ENCODE measurements at regions not wholly inside any gene's neighbourhood (a gene's known extent, or its start where the extent isn't known, plus 50 kb on each side); places are given as distances from the start of the nearest gene placed in this dataset.

DNA sequence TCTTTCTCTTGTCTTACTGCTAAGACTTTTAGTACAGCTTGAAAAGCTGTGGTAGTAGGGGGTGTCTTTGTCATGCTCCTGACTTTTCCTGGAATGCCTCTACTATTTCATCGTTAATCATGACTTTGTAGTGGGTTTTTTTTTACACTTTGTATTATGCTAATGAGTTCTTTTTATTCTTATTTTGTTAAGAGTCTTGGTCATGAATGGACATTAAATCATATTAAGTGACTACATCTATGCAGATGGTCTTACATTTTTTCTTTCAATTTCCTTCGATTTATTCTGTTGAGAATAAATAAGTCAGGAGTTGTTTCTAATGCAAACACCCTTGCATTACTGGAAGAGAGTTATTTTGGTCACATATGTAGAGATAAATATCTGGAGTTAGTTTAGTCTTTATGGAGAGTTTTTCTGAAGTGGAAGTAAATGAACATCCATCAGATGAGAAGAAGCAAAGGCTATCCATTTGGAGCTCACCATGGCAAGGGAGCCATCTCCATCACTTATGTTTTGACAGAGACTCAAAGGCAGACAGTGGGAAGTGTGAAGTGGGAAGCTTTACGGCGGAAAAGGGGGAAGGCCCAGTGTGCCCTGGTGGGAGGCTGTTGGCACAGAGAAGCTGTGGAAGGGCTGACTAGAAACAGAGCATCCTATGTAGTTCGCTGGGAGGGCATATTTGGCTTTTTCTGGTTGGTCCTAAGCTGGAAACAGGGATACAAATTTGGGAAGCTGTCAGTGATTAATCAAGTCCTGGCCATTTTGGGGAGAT, 73.1 kb upstream of the PRR23E start:
- H3K9me3 ChIP-seq (ENCODE audit: low read length) = no peaks in the 10 kb centered on the region
- no peaks in the 10 kb centered on the region for H3K79me2 ChIP-seq (ENCODE audit: insufficient read depth, low read length)
- no peak for DNase-seq (ENCODE audit: low spot score)
- in situ Hi-C loops (cut with HindIII; ENCODE audit: extremely low pct_ligation_motif_present, low pct_unique_long_range_greater_than_20kb) = no loop called here
- H3K27me3 ChIP-seq (ENCODE audit: control insufficient read depth in 1 of 2, insufficient read depth in 2 of 2, low read length in 2 of 2) = peaks cover 3 to 40% of the 10 kb centered on the region in 2 experiments; a peak in 3 of 5 replicates
- no peak overlapping the region for H3K4me3 ChIP-seq (replicated peaks in 1 of 3; ENCODE audit: insufficient read depth in 1 of 3, low read depth in 2 of 3, low read length in 3 of 3)
- H3K4me1 ChIP-seq (ENCODE audit: insufficient read depth, low read length) = peaks cover 19% of the 10 kb centered on the region
- H3K9ac ChIP-seq (ENCODE audit: insufficient read depth, low read depth, low read length) = no peak overlapping the region
- no peak overlapping the region for H3K4me2 ChIP-seq (ENCODE audit: low read depth, low read length)
- no peak for ATAC-seq
- H3K36me3 ChIP-seq (replicated peaks in 1 of 2; ENCODE audit: control insufficient read depth in 1 of 2, insufficient read depth in 2 of 2, low read length in 2 of 2) = no peaks in the 10 kb centered on the region
- intact Hi-C loops (cut with micrococcal nuclease; ENCODE audit: unreplicated experiment) = no loop called here
- WGBS (ENCODE audit: low lambda C conversion rate) = 15% methylated on average over 5 of the region's 5 CpGs
- no peak overlapping the region for H3K27ac ChIP-seq (ENCODE audit: extremely low read length, insufficient read depth, low read length)
- ChIA-PET POLR2A (no interaction called here), CTCF (ENCODE audit: low intra/inter-chr PET ratio, low total read pairs) (no interaction called here)
- no peaks in the 10 kb centered on the region for H4K20me1 ChIP-seq (ENCODE audit: insufficient read depth, low read length)
- FAIRE-seq = no peak
- H2AFZ ChIP-seq (ENCODE audit: low read length) = no peak overlapping the region
- no TSS peak for BruUV-seq (replicated peaks)
- TF ChIP-seq SAFB2 (CRISPR knock-in tag; IDR thresholded peaks at IDR 0.05; ENCODE audit: borderline replicate concordance, low read depth) = no peak
- no peak for TF ChIP-seq ZNF879 (CRISPR knock-in tag; IDR thresholded peaks at IDR 0.05)
- no peak for TF ChIP-seq SCMH1 (CRISPR knock-in tag; IDR thresholded peaks at IDR 0.05; ENCODE audit: borderline replicate concordance)
- no peak for TF ChIP-seq PCBP2 (optimal IDR thresholded peaks at IDR 0.05; ENCODE audit: low read depth, low read length, poor library complexity, severe bottlenecking)
- TF ChIP-seq, protein P1, sequence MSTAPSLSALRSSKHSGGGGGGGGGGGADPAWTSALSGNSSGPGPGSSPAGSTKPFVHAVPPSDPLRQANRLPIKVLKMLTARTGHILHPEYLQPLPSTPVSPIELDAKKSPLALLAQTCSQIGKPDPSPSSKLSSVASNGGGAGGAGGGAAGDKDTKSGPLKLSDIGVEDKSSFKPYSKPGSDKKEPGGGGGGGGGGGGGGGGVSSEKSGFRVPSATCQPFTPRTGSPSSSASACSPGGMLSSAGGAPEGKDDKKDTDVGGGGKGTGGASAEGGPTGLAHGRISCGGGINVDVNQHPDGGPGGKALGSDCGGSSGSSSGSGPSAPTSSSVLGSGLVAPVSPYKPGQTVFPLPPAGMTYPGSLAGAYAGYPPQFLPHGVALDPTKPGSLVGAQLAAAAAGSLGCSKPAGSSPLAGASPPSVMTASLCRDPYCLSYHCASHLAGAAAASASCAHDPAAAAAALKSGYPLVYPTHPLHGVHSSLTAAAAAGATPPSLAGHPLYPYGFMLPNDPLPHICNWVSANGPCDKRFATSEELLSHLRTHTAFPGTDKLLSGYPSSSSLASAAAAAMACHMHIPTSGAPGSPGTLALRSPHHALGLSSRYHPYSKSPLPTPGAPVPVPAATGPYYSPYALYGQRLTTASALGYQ (CRISPR knock-in tag; IDR thresholded peaks at IDR 0.05) = no peak
- TF ChIP-seq, protein P2, sequence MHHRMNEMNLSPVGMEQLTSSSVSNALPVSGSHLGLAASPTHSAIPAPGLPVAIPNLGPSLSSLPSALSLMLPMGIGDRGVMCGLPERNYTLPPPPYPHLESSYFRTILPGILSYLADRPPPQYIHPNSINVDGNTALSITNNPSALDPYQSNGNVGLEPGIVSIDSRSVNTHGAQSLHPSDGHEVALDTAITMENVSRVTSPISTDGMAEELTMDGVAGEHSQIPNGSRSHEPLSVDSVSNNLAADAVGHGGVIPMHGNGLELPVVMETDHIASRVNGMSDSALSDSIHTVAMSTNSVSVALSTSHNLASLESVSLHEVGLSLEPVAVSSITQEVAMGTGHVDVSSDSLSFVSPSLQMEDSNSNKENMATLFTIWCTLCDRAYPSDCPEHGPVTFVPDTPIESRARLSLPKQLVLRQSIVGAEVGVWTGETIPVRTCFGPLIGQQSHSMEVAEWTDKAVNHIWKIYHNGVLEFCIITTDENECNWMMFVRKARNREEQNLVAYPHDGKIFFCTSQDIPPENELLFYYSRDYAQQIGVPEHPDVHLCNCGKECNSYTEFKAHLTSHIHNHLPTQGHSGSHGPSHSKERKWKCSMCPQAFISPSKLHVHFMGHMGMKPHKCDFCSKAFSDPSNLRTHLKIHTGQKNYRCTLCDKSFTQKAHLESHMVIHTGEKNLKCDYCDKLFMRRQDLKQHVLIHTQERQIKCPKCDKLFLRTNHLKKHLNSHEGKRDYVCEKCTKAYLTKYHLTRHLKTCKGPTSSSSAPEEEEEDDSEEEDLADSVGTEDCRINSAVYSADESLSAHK (CRISPR knock-in tag; IDR thresholded peaks at IDR 0.05; ENCODE audit: borderline replicate concordance) = no peak
- no peak for TF ChIP-seq ZNF143 (CRISPR knock-in tag; IDR thresholded peaks at IDR 0.05)
- TF ChIP-seq, protein P3, sequence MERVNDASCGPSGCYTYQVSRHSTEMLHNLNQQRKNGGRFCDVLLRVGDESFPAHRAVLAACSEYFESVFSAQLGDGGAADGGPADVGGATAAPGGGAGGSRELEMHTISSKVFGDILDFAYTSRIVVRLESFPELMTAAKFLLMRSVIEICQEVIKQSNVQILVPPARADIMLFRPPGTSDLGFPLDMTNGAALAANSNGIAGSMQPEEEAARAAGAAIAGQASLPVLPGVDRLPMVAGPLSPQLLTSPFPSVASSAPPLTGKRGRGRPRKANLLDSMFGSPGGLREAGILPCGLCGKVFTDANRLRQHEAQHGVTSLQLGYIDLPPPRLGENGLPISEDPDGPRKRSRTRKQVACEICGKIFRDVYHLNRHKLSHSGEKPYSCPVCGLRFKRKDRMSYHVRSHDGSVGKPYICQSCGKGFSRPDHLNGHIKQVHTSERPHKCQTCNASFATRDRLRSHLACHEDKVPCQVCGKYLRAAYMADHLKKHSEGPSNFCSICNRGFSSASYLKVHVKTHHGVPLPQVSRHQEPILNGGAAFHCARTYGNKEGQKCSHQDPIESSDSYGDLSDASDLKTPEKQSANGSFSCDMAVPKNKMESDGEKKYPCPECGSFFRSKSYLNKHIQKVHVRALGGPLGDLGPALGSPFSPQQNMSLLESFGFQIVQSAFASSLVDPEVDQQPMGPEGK (CRISPR knock-in tag; IDR thresholded peaks at IDR 0.05) = no peak
- no peak for TF ChIP-seq CAMTA2 (CRISPR knock-in tag; IDR thresholded peaks at IDR 0.05; ENCODE audit: borderline replicate concordance)
- TF ChIP-seq HDAC1 (CRISPR knock-in tag; IDR thresholded peaks at IDR 0.05) = no peak
- no peak for TF ChIP-seq SMAD1 (CRISPR knock-in tag; IDR thresholded peaks at IDR 0.05; ENCODE audit: borderline replicate concordance, low read depth)
- TF ChIP-seq FOXO1 (CRISPR knock-in tag; IDR thresholded peaks at IDR 0.05) = no peak
- TF ChIP-seq ZNF598 (CRISPR knock-in tag; IDR thresholded peaks at IDR 0.05; ENCODE audit: borderline replicate concordance) = no peak
- no peak for TF ChIP-seq ZMAT3 (CRISPR knock-in tag; conservative IDR thresholded peaks at IDR 0.05)
- TF ChIP-seq, protein P4, sequence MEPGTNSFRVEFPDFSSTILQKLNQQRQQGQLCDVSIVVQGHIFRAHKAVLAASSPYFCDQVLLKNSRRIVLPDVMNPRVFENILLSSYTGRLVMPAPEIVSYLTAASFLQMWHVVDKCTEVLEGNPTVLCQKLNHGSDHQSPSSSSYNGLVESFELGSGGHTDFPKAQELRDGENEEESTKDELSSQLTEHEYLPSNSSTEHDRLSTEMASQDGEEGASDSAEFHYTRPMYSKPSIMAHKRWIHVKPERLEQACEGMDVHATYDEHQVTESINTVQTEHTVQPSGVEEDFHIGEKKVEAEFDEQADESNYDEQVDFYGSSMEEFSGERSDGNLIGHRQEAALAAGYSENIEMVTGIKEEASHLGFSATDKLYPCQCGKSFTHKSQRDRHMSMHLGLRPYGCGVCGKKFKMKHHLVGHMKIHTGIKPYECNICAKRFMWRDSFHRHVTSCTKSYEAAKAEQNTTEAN (CRISPR knock-in tag; conservative IDR thresholded peaks at IDR 0.05) = no peak
- TF ChIP-seq EEA1 (CRISPR knock-in tag; IDR thresholded peaks at IDR 0.05; ENCODE audit: borderline replicate concordance) = no peak
